GM12878 (cell line): ENCODE measurements at regions not wholly inside any gene's neighbourhood (a gene's known extent, or its start where the extent isn't known, plus 50 kb on each side); places are given as distances from the start of the nearest gene placed in this dataset.

Source experiments
- BCLAF1 ChIP-seq: fragments of 450-650 bp; IDR thresholded peaks from 2 replicates; pipeline ENCODE4 v1.6.1; 2017; ENCODE audit warnings: antibody characterized with exemption, mild to moderate bottlenecking, moderate library complexity
- BHLHE40 ChIP-seq, 2 experiments: fragments of 450-650 bp in 1 of 2; IDR thresholded peaks; 2 replicates each; pipeline ENCODE4 v1.6.1; 2011 to 2017; ENCODE audit warnings: low read depth in 2 of 2, borderline replicate concordance in 1 of 2, improper control_type of control experiment in 1 of 2, low read length in 1 of 2, mild to moderate bottlenecking in 1 of 2
- CBFB ChIP-seq: IDR thresholded peaks from 2 replicates; pipeline ENCODE4 v1.6.1; 2016; ENCODE audit warnings: antibody characterized with exemption, low read depth
- CBX3 ChIP-seq: fragments of 200-600 bp; sonication (generic); IDR thresholded peaks from 2 replicates; pipeline ENCODE4 v1.6.1; 2016; ENCODE audit warnings: low read depth, borderline replicate concordance
- CHD1 ChIP-seq: IDR thresholded peaks from 2 replicates; pipeline ENCODE4 v1.6.1; 2012; ENCODE audit warnings: low read depth, low read length, improper control_type of control experiment
- DPF2 ChIP-seq: fragments of 450-650 bp; IDR thresholded peaks from 2 replicates; pipeline ENCODE4 v1.6.1; 2017; ENCODE audit warnings: mild to moderate bottlenecking
- ESRRA ChIP-seq: IDR thresholded peaks from 2 replicates; pipeline ENCODE4 v1.6.1; 2012; ENCODE audit warnings: mild to moderate bottlenecking, low read length, improper control_type of control experiment
- EZH2 ChIP-seq: IDR thresholded peaks from 2 replicates; pipeline ENCODE4 v1.6.1; 2012; ENCODE audit warnings: low read depth, mild to moderate bottlenecking, control low read depth, inconsistent platforms, low read length, borderline replicate concordance; ENCODE audit not compliant: control insufficient read depth
- GABPA ChIP-seq: IDR thresholded peaks from 2 replicates; pipeline ENCODE4 v1.6.1; 2014; ENCODE audit warnings: antibody characterized with exemption, low read depth, mild to moderate bottlenecking, inconsistent platforms
- IKZF1 ChIP-seq: fragments of 450-650 bp; conservative IDR thresholded peaks from 2 replicates; pipeline ENCODE4 v1.6.1; 2017; ENCODE audit warnings: antibody characterized with exemption, mild to moderate bottlenecking
- IKZF2 ChIP-seq, 2 experiments: fragments of 450-650 bp; IDR thresholded peaks; 2 replicates each; pipeline ENCODE4 v1.6.1; 2017; ENCODE audit warnings: mild to moderate bottlenecking in 2 of 2, moderate library complexity in 2 of 2
- IRF4 ChIP-seq: IDR thresholded peaks from 2 replicates; pipeline ENCODE4 v1.6.1; 2011; ENCODE audit warnings: low read depth, low read length
- IRF5 ChIP-seq: fragments of 450-650 bp; IDR thresholded peaks from 2 replicates; pipeline ENCODE4 v1.6.1; 2017; ENCODE audit warnings: borderline replicate concordance
- JUND ChIP-seq: IDR thresholded peaks from 2 replicates; pipeline ENCODE4 v1.6.1; 2012; ENCODE audit warnings: low read depth, mild to moderate bottlenecking, low read length, improper control_type of control experiment, moderate library complexity
- KAT2A ChIP-seq: conservative IDR thresholded peaks from 2 replicates; pipeline ENCODE4 v1.6.1; 2011; ENCODE audit warnings: low read depth, low read length; ENCODE audit not compliant: control insufficient read depth
- MEF2A ChIP-seq: IDR thresholded peaks from 2 replicates; pipeline ENCODE4 v1.6.1; 2011; ENCODE audit warnings: low read depth, mild to moderate bottlenecking, low read length, moderate library complexity; ENCODE audit not compliant: insufficient read depth
- MTA2 ChIP-seq: fragments of 450-650 bp; IDR thresholded peaks from 2 replicates; pipeline ENCODE4 v1.6.1; 2016; ENCODE audit warnings: low read depth, mild to moderate bottlenecking, moderate library complexity
- MTA3 ChIP-seq: IDR thresholded peaks from 2 replicates; pipeline ENCODE4 v1.6.1; 2012; ENCODE audit warnings: low read length, inconsistent platforms, borderline replicate concordance
- NFXL1 ChIP-seq: fragments of 450-650 bp; IDR thresholded peaks from 2 replicates; pipeline ENCODE4 v1.6.1; 2017; ENCODE audit warnings: antibody characterized with exemption, mild to moderate bottlenecking, borderline replicate concordance
- NR2F1 ChIP-seq: fragments of 450-650 bp; conservative IDR thresholded peaks from 2 replicates; pipeline ENCODE4 v1.6.1; 2017; ENCODE audit warnings: mild to moderate bottlenecking
- POLR2A ChIP-seq: IDR thresholded peaks from 2 replicates; pipeline ENCODE4 v1.6.1; 2011; ENCODE audit warnings: low read depth, mild to moderate bottlenecking, low read length
- RFX5 ChIP-seq: IDR thresholded peaks from 2 replicates; pipeline ENCODE4 v1.6.1; 2011; ENCODE audit warnings: low read depth, low read length, improper control_type of control experiment
- RUNX3 ChIP-seq: IDR thresholded peaks from 2 replicates; pipeline ENCODE4 v1.6.1; 2012; ENCODE audit warnings: low read length, inconsistent platforms
- SIX5 ChIP-seq: IDR thresholded peaks from 2 replicates; pipeline ENCODE4 v1.6.1; 2011; ENCODE audit warnings: mild to moderate bottlenecking, low read depth, low read length, moderate library complexity; ENCODE audit not compliant: severe bottlenecking
- SMAD1 ChIP-seq: fragments of 450-650 bp; IDR thresholded peaks from 2 replicates; pipeline ENCODE4 v1.6.1; 2018; ENCODE audit warnings: mild to moderate bottlenecking, low read depth; ENCODE audit not compliant: partially characterized antibody
- TCF3 ChIP-seq: IDR thresholded peaks from 2 replicates; pipeline ENCODE4 v1.6.1; 2012; ENCODE audit warnings: low read depth, mild to moderate bottlenecking, low read length, borderline replicate concordance; ENCODE audit not compliant: insufficient read depth
- ZBED1 ChIP-seq: IDR thresholded peaks from 2 replicates; pipeline ENCODE4 v1.6.1; 2016; ENCODE audit warnings: borderline replicate concordance
- ZNF217 ChIP-seq: fragments of 450-650 bp; IDR thresholded peaks from 2 replicates; pipeline ENCODE4 v1.6.1; 2017; ENCODE audit warnings: antibody characterized with exemption, mild to moderate bottlenecking
- ZNF384 ChIP-seq: IDR thresholded peaks from 2 replicates; pipeline ENCODE4 v1.6.1; 2012; ENCODE audit warnings: low read depth, mild to moderate bottlenecking, low read length, improper control_type of control experiment, borderline replicate concordance

- TF ChIP-seq BCLAF1 (no peak), IRF5 (no peak), TCF3 (0 out of 2 replicates have a peak, but pooled peaks have one; percentile 42), DPF2 (peak; percentile 73), IRF4 (no peak), GABPA (no peak), RFX5 (no peak), BHLHE40 (IDR thresholded peaks at IDR 0.05; ENCODE audit: borderline replicate concordance in 1 of 2, low read depth in 2 of 2, low read length in 1 of 2) (peak; percentile 29 to 52; a peak in 2 of 4 replicates), JUND (no peak), ZNF217 (no peak), NFXL1 (no peak), EZH2 (no peak), CBFB (no peak), ZBED1 (no peak), IKZF2 (IDR thresholded peaks at IDR 0.05) (peak; percentile 15 to 22; a peak in 2 of 4 replicates), MEF2A (no peak), MTA3 (no peak), KAT2A (no peak), NR2F1 (peak; percentile 92), ESRRA (no peak), SIX5 (no peak), MTA2 (peak; percentile 43; the same call in 1 of the 2 replicates), POLR2A (no peak), RUNX3 (peak; percentile 64), CBX3 (no peak), SMAD1 (no peak), CHD1 (no peak), IKZF1 (peak; percentile 68), ZNF384 (peak; percentile 61; the same call in 1 of the 2 replicates)
Observed at GRCh38 chr16:85309656-85310587, 197.7 kb upstream of the CIBAR2 start (continued).
